ENCODE measurements at regions not wholly inside any gene's neighbourhood (a gene's known extent, or its start where the extent isn't known, plus 50 kb on each side); places are given as distances from the start of the nearest gene placed in this dataset.

- TF ChIP-seq CTCF (IDR thresholded peaks at IDR 0.05), result no peak
- no peak for TF ChIP-seq POLR2A (IDR thresholded peaks at IDR 0.05)
Observed at GRCh38 chr5:65084795-65085515, 316.2 kb downstream of the CWC27 start.
